MM.1S (cell line): ENCODE measurements at regions not wholly inside any gene's neighbourhood (a gene's known extent, or its start where the extent isn't known, plus 50 kb on each side); places are given as distances from the start of the nearest gene placed in this dataset.

Experiments used
- EZH2 ChIP-seq: fragments of 300-600 bp; sonication (generic); optimal IDR thresholded peaks from 2 replicates; pipeline ENCODE3; 2017; ENCODE audit warnings: low read depth, mild to moderate bottlenecking, antibody characterized with exemption, low read length, mixed read lengths
- TF ChIP-seq, protein P1 (sequence below): fragments of 300-600 bp; sonication (generic); IDR thresholded peaks from 2 replicates; pipeline ENCODE4 v1.5.1; 2016; ENCODE audit warnings: antibody characterized with exemption, low read length, mixed read lengths

GRCh38 chr7:119395024-119395423 is 878.0 kb upstream of the KCND2 start:
- TF ChIP-seq, protein P1, sequence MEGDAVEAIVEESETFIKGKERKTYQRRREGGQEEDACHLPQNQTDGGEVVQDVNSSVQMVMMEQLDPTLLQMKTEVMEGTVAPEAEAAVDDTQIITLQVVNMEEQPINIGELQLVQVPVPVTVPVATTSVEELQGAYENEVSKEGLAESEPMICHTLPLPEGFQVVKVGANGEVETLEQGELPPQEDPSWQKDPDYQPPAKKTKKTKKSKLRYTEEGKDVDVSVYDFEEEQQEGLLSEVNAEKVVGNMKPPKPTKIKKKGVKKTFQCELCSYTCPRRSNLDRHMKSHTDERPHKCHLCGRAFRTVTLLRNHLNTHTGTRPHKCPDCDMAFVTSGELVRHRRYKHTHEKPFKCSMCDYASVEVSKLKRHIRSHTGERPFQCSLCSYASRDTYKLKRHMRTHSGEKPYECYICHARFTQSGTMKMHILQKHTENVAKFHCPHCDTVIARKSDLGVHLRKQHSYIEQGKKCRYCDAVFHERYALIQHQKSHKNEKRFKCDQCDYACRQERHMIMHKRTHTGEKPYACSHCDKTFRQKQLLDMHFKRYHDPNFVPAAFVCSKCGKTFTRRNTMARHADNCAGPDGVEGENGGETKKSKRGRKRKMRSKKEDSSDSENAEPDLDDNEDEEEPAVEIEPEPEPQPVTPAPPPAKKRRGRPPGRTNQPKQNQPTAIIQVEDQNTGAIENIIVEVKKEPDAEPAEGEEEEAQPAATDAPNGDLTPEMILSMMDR = no peak
- no peak for TF ChIP-seq EZH2
